Epithelial cell of proximal tubule (primary cell): ENCODE measurements at regions not wholly inside any gene's neighbourhood (a gene's known extent, or its start where the extent isn't known, plus 50 kb on each side); places are given as distances from the start of the nearest gene placed in this dataset.

Experiments used
- DNase-seq: peaks from one replicate; pipeline ENCODE4 v3.0.0-alpha.2; 2011; ENCODE audit warnings: low read depth
- H3K4me3 ChIP-seq: 2 replicates; pipeline ENCODE4 v1.5.1; 2011; ENCODE audit warnings: low read depth, mild to moderate bottlenecking, low read length
- TF ChIP-seq, protein P1 (sequence below): conservative IDR thresholded peaks from 2 replicates; pipeline ENCODE4 v1.5.1; 2012; ENCODE audit warnings: low read depth, mild to moderate bottlenecking, low read length

DNA sequence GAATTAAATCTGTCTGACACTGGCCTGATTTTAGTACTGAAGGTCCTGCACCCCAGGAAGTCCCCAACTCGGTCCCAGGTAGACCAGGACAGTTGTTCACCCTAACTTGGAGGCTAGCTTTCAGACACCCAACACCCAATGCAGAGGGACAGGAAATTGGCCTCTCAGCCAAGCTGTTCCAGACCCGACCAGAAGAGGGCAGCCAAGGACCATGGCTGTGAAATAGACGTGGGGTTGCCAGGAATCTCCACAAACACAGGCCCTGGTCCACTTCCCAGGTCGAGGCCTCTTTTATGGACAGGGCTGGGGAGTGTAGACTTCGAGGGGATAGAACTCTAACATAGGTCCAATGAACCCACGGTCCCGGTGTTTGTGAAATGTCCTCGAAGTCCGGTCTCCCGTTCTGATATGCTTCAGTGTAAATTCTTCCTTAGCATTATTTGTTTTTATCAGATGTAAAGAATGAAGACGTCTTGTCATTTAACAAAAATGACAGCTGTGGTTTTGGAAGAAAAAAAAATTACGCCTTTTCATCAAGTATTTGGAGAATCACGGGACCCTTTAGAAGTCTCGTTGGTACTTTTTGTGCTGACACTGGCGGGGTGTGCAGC, 260.3 kb upstream of the ADAMTS16 start:
- H3K4me3 ChIP-seq: no peak overlapping the region
- TF ChIP-seq, protein P1, sequence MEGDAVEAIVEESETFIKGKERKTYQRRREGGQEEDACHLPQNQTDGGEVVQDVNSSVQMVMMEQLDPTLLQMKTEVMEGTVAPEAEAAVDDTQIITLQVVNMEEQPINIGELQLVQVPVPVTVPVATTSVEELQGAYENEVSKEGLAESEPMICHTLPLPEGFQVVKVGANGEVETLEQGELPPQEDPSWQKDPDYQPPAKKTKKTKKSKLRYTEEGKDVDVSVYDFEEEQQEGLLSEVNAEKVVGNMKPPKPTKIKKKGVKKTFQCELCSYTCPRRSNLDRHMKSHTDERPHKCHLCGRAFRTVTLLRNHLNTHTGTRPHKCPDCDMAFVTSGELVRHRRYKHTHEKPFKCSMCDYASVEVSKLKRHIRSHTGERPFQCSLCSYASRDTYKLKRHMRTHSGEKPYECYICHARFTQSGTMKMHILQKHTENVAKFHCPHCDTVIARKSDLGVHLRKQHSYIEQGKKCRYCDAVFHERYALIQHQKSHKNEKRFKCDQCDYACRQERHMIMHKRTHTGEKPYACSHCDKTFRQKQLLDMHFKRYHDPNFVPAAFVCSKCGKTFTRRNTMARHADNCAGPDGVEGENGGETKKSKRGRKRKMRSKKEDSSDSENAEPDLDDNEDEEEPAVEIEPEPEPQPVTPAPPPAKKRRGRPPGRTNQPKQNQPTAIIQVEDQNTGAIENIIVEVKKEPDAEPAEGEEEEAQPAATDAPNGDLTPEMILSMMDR: peak; percentile 98
- DNase-seq: no peak

DNA sequence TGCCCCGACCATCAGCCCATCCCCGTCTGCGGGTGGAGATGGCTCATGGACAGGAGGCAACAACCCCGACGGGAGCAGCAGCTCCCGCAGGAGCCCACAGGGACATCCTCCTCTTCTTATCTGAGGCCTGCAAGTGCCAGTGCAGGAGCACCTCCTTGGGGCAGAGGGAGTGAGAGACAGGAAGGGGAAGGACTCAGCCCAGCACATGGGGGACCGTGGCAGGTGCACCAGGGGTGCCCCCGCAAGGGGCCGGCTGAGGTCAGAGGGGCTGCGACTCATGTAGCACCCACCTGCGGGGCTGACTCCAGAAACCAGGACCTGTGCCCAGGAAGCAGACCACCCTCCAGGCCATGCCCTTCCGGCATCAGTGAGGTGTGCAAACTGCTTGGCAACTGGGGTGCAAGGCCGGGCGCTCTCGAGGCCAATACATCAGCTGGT, 259.8 kb upstream of the ADAMTS16 start:
- TF ChIP-seq, protein P1: no peak
- H3K4me3 ChIP-seq: no peak overlapping the region
- DNase-seq: no peak

DNA sequence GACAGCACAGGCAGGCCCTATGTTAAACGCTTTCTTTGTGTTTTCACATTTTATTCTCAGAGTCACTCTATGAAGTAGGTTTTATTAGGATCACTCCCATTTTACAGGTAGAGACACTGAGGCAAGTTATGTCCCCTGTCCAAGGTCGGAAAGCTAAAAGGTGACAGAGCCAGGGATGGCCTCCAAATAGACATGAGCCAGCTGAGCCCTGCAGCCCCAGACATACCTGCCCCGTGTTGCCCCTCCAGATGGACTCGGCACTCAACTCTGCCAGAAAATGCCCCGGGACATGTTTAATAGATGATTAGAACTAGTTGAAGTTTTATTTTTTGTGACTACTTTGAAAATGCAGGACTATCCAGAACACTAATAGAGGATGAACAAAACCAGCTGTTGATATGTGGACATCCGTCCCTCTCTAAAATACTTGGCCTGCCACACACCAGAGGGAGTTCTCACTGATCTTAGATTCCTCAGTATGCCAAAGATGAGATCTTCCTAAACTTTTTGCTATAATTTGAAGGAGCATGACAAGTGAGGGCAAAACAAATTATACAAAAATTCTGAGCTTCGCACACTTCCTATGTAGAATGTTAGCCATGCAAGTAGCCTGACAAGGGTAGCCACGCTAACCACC, 258.6 kb upstream of the ADAMTS16 start:
- TF ChIP-seq, protein P1: no peak
- H3K4me3 ChIP-seq: no peak overlapping the region
- DNase-seq: no peak

DNA sequence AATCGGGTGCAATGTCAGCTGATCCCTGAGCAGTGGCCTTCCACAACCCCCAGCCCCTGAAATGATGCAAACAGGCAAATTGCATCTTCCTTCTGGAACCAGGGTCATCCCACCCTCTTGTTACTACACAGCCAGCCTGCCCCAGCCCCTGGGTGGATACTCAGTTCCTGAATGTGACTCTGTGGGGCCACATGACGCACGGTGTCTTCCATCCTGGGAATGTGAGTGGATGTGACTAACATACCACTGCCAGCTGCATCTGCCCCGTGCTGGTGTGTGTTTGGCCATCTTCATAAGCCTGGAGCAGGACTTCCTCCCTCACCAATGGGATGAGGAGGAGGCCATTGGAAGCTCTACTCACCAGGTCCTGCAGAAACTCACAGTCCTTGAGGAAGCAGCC, 257.9 kb upstream of the ADAMTS16 start:
- no peak overlapping the region for H3K4me3 ChIP-seq
- TF ChIP-seq, protein P1: no peak
- DNase-seq: no peak

DNA sequence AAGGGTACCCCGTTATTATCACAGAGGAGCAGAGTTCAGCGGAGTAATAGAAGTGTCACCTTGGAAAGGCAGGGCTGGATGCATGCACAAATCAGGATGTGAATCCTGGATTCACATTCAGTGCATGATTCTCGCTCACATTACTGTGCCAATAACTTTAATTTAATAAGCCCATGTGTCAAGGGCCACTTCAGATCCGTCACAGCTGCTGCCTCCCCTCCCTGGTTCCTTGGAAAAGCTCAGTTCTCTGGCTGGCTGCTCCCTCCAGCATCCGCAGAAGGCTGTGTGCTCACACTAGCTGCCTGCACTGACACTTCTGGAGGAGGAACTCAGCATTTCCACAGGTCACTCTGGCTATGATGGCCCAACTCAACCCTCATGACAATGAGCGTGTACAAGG, 256.8 kb upstream of the ADAMTS16 start:
- no peak overlapping the region for H3K4me3 ChIP-seq
- DNase-seq: no peak
- TF ChIP-seq, protein P1: no peak

DNA sequence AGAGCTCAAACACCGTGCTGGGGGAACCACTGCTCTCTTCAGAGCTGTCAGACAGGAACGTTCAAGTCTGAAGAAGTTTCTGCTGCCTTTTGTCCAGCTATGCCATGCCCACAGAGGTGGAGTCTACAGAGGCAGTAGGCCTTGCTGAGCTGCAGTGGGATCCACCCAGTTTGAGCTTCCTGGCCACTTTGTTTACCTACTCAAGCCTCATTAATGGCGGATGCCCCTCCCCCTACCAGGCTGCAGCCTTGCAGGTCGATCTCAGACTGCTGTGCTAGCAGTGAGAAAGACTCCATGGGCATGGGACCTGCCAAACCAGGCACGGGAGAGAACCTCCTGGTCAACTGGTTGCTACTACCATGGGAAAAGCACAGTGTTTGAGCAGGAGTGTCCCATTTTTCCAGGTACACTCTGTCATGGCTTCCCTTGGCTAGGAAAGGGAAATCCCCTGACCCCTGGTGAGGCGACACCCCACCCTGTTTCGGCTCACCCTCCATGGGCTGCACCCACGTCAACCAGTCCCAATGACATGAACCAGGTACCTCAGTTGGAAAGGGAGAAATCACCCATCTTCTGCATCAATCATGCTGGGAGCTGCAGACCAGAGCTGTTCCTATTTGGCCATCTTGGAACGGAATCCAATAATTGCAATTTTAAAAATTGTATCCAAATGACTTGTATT, 246.9 kb upstream of the ADAMTS16 start:
- DNase-seq: no peak
- no peak overlapping the region for H3K4me3 ChIP-seq
- TF ChIP-seq, protein P1: no peak

DNA sequence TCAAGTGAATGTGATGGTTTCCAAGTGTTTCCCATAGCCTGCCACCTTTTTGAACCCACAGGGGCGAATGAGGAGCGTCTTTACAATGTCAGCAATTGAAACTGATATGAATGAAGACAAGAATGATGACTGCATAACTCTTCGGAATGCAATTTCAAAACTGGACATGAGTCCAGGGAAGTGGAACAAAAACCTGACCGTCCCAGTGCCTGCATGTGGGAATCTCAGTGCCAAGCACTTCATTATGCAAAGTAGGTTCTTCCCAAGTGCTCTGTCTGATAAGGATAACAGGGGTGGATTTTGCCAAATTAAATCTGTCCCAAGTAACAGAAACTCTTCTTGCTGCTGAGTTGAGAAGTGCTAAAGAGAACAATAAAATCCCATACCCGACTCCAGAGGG, 243.8 kb upstream of the ADAMTS16 start:
- TF ChIP-seq, protein P1: no peak
- H3K4me3 ChIP-seq: no peak overlapping the region
- DNase-seq: no peak
